BJ (cell line): ENCODE measurements at regions not wholly inside any gene's neighbourhood (a gene's known extent, or its start where the extent isn't known, plus 50 kb on each side); places are given as distances from the start of the nearest gene placed in this dataset.

Source experiments
- CTCF ChIA-PET: fragments of 350-600 bp; formaldehyde crosslinking; extraction: SDS; loops from one replicate; lab custom pipeline; 2021; ENCODE audit warnings: antibody characterized with exemption, inconsistent platforms; lab: Yijun Ruan, JAX
- POLR2A ChIA-PET: fragments of 300-600 bp; sonication (Branson Sonifier 250); formaldehyde crosslinking; extraction: SDS; loops from one replicate; lab custom pipeline; 2021; ENCODE audit warnings: antibody characterized with exemption; lab: Charles Lee
- DNase-seq: peaks from one replicate; pipeline ENCODE4 v3.0.0-alpha.2; 2011; ENCODE audit warnings: low read depth
- H3K27me3 ChIP-seq: 2 replicates; pipeline ENCODE4 v1.6.0; 2011; ENCODE audit warnings: low read length; ENCODE audit not compliant: control insufficient read depth, insufficient read depth
- H3K36me3 ChIP-seq: 2 replicates; pipeline ENCODE4 v1.5.1; 2011; ENCODE audit warnings: low read length; ENCODE audit not compliant: control insufficient read depth, insufficient read depth
- H3K4me3 ChIP-seq: 2 replicates; pipeline ENCODE4 v1.5.1; 2011; ENCODE audit warnings: low read depth, mild to moderate bottlenecking, control low read depth, low read length
- TF ChIP-seq, protein P1 (sequence below): IDR thresholded peaks from 2 replicates; pipeline ENCODE4 v1.5.1; 2011; ENCODE audit warnings: low read depth, mild to moderate bottlenecking, control low read depth, inconsistent platforms, low read length, moderate library complexity; ENCODE audit not compliant: insufficient read depth

DNA sequence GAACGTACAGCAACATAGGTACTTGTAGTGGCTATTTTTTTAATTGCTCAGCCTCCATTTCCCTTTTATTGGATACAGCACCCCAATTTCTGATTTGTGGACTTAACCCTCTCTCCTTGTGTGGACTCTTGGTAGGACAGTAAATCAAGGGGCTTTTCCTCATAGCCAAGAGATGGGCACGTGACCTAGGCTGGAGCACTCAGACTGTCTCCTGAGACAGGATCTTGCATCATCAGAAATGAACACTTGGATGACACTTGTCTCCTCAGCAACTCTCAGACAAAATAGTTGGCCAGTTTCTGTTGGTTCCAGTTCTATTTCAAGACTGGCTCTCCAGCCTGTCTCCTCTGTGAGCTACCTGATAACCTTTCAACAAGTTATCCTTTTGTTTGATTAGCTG, 112.9 kb upstream of the ZNF678 start:
- H3K36me3 ChIP-seq, result no peaks in the 10 kb centered on the region
- H3K27me3 ChIP-seq, result peaks cover 16% of the 10 kb centered on the region
- CTCF ChIA-PET, result interaction anchor here (1.3 to 4.2 kb wide), 5 partner anchors 8 to 411 kb away, joined by 3 to 23 read pairs (median 4); no protein-coding TSS in a partner anchor
- H3K4me3 ChIP-seq, result no peak overlapping the region
- POLR2A ChIA-PET, result no interaction called here
- no peak for DNase-seq
- TF ChIP-seq, protein P1, sequence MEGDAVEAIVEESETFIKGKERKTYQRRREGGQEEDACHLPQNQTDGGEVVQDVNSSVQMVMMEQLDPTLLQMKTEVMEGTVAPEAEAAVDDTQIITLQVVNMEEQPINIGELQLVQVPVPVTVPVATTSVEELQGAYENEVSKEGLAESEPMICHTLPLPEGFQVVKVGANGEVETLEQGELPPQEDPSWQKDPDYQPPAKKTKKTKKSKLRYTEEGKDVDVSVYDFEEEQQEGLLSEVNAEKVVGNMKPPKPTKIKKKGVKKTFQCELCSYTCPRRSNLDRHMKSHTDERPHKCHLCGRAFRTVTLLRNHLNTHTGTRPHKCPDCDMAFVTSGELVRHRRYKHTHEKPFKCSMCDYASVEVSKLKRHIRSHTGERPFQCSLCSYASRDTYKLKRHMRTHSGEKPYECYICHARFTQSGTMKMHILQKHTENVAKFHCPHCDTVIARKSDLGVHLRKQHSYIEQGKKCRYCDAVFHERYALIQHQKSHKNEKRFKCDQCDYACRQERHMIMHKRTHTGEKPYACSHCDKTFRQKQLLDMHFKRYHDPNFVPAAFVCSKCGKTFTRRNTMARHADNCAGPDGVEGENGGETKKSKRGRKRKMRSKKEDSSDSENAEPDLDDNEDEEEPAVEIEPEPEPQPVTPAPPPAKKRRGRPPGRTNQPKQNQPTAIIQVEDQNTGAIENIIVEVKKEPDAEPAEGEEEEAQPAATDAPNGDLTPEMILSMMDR, result no peak

DNA sequence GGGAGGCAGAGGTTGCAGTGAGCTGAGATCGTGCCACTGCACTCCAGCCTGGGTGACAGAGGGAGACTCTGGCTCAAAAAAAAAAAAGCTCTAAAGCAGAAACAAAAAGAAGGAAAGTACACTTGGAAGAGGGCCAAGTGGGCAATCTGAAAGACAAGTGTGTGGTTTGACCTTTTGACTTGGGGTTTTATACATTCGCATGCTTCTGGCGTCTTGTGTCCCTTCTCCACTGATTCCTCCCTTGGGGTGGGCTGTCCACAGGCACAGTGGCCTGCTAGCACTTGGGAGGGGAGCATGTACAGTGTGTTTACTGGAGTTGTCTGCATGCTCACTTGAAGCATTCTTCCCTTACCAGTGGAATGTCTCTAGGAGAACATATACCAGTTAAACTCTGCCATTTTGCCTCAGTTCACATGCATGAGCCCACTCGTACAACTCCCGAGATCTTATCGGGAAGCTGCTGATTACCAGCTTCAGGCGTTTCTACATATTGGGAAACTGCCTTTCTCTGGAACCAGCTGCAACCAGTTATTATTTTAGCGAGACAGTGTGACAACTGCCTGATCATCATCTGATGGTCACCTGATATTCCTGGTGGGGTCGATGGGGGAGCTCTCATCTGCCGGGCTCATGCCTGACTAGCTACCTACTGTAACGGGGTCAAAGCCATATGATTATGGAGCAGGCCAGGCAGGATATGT, 113.5 kb upstream of the ZNF678 start:
- TF ChIP-seq, protein P1, result no peak
- ChIA-PET POLR2A (no interaction called here), CTCF (interaction anchor here (1.1 to 4.2 kb wide), 6 partner anchors 9 to 430 kb away, joined by 3 to 23 read pairs (median 4); no protein-coding TSS in a partner anchor)
- DNase-seq, result no peak
- Histone ChIP-seq H3K36me3 (no peaks in the 10 kb centered on the region), H3K4me3 (no peak overlapping the region), H3K27me3 (peaks cover 15% of the 10 kb centered on the region)

DNA sequence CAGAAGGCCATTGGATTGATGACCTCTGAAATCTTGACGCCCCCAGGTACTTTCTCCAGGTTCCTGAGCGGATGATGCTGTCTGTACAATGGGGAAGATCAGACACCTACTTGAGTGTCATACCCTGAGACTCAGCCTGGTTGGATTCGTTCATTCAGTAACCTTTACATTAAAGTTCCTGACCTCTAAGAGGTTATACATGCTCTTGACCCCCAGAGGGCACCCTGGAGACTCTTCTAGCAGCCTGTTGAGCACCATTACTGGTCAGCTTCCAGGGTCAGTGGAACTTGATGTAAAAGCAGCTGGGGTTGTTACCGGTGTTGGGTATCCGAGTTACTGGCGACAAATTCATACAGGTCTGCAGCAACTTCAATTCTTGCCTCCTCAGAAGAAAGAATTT, 114.3 kb upstream of the ZNF678 start:
- Histone ChIP-seq H3K27me3 (peaks cover 11% of the 10 kb centered on the region), H3K4me3 (no peak overlapping the region), H3K36me3 (no peaks in the 10 kb centered on the region)
- TF ChIP-seq, protein P1, result peak; percentile 36
- CTCF ChIA-PET, result interaction anchor here (1.1 to 4.2 kb wide), 7 partner anchors 9 to 537 kb away, joined by 3 to 23 read pairs (median 5); no protein-coding TSS in a partner anchor
- POLR2A ChIA-PET, result no interaction called here
- DNase-seq, result no peak

DNA sequence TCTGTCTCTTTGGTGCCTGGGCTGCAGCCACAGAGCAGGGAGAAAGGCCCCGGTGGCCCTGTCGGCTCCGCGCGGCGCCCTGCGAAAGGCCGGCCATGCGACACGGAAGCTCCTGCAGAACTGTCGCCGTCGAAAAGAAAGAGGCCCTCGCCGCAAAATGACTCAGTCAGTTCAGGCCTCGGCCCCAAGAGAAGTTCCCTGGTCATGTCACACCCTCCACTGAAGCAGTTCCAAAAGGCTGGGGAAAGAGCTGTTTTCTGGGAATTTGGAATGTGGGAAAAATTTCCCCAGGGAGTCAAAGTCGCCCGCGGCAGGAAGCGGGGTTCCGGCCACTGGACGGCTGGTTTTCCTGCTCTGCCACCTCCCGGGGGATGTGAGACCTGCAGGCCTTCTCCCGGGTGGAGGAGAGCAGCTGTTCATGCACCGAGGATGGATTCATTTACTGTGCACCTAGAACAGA, 115.8 kb upstream of the ZNF678 start:
- POLR2A ChIA-PET, result interaction anchor here (0.7 kb wide), 1 partner anchor 131 kb away, joined by 3 read pairs; no protein-coding TSS in a partner anchor
- TF ChIP-seq, protein P1, result peak; percentile 82
- CTCF ChIA-PET, result interaction anchor here (0.6 to 4.2 kb wide), 14 partner anchors 8 to 754 kb away, joined by 3 to 23 read pairs (median 3); no protein-coding TSS in a partner anchor
- Histone ChIP-seq H3K4me3 (no peak overlapping the region; the same call in 1 of the 2 replicates), H3K27me3 (peaks cover 7% of the 10 kb centered on the region), H3K36me3 (no peaks in the 10 kb centered on the region)
- no peak for DNase-seq

DNA sequence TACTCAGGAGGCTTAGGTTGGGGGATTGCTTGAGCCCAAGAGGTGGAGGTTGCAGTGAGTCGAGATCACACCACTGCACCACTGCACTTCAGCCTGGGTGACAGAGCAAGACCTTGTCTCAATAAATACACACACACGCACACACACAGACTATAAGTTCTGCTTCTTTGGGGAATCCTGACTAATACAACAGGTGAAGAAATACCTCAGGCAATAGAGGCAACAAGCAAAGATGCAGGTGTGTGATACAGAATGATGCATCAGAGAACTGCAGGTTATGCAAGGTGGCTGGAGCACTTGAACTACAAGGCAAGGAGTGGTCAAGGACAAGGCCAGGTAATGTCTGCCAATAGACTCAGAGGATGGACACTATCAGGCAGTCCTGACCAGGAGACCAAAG, 117.6 kb upstream of the ZNF678 start:
- no peak for DNase-seq
- POLR2A ChIA-PET, result no interaction called here
- Histone ChIP-seq H3K36me3 (no peaks in the 10 kb centered on the region), H3K4me3 (no peak overlapping the region), H3K27me3 (no peaks in the 10 kb centered on the region; the same call in 1 of the 2 replicates)
- TF ChIP-seq, protein P1, result no peak
- CTCF ChIA-PET, result no interaction called here
